Rectal smooth muscle tissue (tissue), 1 donor: ENCODE measurements at regions not wholly inside any gene's neighbourhood (a gene's known extent, or its start where the extent isn't known, plus 50 kb on each side); places are given as distances from the start of the nearest gene placed in this dataset.

Experiments used
- H3K27ac ChIP-seq: one replicate; pipeline ENCODE4 v1.7.0; 2013; ENCODE audit warnings: low read depth, low read length, inconsistent platforms
- H3K27me3 ChIP-seq: one replicate; pipeline ENCODE4 v1.7.0; 2013; ENCODE audit warnings: low read length; ENCODE audit not compliant: control insufficient read depth, insufficient read depth
- H3K36me3 ChIP-seq: one replicate; pipeline ENCODE4 v1.7.0; 2013; ENCODE audit warnings: low read length; ENCODE audit not compliant: control insufficient read depth, insufficient read depth
- H3K4me1 ChIP-seq: one replicate; pipeline ENCODE4 v1.7.0; 2013; ENCODE audit warnings: low read length; ENCODE audit not compliant: control insufficient read depth, insufficient read depth
- H3K4me3 ChIP-seq: one replicate; pipeline ENCODE4 v1.7.0; 2013; ENCODE audit warnings: low read length
- H3K9ac ChIP-seq: one replicate; pipeline ENCODE4 v1.7.0; 2013; ENCODE audit warnings: low read length

DNA sequence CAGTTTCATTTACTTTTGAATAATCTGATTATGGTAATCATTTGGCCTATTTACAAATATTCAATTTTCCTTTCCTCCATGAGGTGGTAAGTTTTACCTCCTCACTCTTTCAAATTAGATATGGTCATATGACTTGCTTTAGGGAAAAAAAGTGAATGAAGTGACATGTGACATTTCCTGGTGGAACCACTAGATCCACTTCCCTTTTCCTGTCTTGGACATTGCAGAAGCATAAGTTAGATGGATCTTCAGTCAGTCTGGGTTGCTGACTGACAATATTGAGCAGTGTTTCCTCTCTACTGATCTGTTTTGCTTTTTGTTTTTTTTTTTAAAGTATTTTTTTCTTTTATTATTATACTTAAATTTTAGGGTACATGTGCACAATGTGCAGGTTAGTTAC is 481.1 kb upstream of the PTBP2 start:
- no peaks in the 10 kb centered on the region for H3K27me3 ChIP-seq
- H3K4me1 ChIP-seq, result no peaks in the 10 kb centered on the region
- no peak overlapping the region for H3K4me3 ChIP-seq
- no peak overlapping the region for H3K9ac ChIP-seq
- no peak overlapping the region for H3K27ac ChIP-seq
- H3K36me3 ChIP-seq, result no peaks in the 10 kb centered on the region

DNA sequence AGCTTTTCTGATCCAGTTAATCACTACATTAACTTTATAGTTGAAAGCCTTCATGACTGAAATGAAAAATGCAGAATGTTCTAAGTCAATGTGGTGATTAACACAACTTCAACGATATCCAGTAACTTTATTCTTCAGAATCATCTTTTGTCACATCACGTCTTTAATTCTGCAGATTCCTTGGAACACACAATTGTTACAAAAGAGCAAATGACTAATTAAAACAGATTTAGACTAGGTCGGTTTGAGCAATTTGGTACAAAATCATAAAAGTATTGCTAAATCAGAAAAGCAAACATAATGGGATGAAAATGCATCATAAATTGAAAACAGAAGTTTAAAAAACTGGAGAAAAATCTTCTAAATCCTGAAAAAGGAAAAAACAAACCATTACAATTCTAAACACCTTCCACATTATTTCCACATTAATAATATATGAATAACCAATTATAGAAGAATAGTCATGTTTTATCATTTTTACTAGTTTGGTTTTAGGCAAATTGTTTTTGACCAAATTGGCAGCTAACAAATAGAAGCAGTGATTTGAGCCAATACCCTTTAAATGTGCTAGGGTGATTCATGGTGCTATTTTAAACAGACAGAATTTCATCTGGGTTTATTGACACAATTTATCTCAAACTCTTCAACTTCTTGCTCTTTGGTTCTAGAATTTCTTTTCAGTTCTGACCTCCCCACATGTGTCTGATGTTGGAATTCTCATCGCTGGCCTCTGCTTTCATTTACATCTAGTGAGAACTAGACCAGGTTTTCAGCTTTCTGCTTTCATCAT is 468.1 kb upstream of the PTBP2 start:
- Histone ChIP-seq H3K36me3 (no peaks in the 10 kb centered on the region), H3K4me1 (no peaks in the 10 kb centered on the region), H3K27ac (no peak overlapping the region), H3K27me3 (no peaks in the 10 kb centered on the region), H3K9ac (no peak overlapping the region), H3K4me3 (no peak overlapping the region)

DNA sequence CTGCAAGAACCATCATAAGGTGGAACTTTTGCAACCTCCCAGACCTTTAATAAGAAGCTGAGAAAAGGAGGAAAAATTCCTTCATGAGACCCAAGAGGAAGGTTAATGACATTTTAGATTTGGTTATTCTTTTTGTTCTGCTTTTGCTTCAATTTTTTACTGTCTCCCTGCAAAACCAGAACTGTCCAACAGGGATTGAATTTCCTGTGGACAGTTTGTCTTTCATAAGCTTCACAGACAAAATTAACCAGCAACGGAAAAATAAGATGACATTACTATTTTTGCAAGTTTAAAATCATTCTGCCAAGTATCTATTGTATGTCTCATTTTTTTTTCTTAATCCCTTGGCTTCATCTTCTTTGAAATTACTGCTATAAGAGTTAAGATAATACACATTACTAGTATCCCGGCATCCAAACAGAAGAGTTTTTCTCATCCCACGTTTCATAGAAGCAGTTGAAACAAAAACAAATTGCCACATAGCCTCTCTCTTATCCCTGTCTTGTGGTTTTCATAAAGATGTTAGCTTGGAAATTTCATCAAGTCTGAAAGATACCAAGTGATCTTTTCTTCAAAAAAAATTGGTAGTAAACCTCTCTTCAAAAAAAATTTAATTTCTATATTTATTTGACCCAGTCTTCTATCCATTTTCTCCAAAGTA is 465.3 kb upstream of the PTBP2 start:
- no peak overlapping the region for H3K27ac ChIP-seq

DNA sequence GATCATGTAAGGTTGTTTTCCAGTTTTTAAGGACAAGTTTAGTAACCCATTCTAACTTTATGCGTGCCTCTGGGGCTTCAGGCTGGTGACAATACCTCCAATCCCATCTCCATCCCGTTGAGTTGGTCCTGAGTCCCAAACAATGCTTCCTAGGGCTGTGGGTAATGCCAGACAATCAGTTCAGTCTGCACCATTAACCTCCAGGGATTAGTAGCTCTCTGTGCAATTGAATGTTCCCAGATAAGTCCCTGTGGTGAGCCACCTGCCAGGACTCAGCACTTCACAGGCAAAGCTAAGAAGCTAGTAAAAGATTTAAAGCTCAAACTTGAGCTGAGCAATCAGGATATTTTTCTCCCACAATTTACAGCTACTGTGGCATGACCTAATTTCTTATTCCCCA is 462.2 kb upstream of the PTBP2 start:
- Histone ChIP-seq H3K27ac (no peak overlapping the region), H3K4me3 (no peak overlapping the region), H3K9ac (no peak overlapping the region), H3K36me3 (no peaks in the 10 kb centered on the region), H3K27me3 (no peaks in the 10 kb centered on the region), H3K4me1 (no peaks in the 10 kb centered on the region)

More for the DNA sequence above, 465.3 kb upstream of the PTBP2 start:
- H3K36me3 ChIP-seq, result no peaks in the 10 kb centered on the region
- no peaks in the 10 kb centered on the region for H3K4me1 ChIP-seq
- no peak overlapping the region for H3K4me3 ChIP-seq
- no peaks in the 10 kb centered on the region for H3K27me3 ChIP-seq
- H3K9ac ChIP-seq, result no peak overlapping the region

GRCh38 chr1:96281491-96281890 is 440.1 kb upstream of the PTBP2 start:
- no peaks in the 10 kb centered on the region for H3K36me3 ChIP-seq
- no peaks in the 10 kb centered on the region for H3K4me1 ChIP-seq
- no peak overlapping the region for H3K27ac ChIP-seq
- H3K9ac ChIP-seq, result no peak overlapping the region
- no peak overlapping the region for H3K4me3 ChIP-seq
- H3K27me3 ChIP-seq, result no peaks in the 10 kb centered on the region

GRCh38 chr1:96290033-96290432 is 431.6 kb upstream of the PTBP2 start:
- H3K9ac ChIP-seq, result no peak overlapping the region
- no peak overlapping the region for H3K27ac ChIP-seq
- H3K27me3 ChIP-seq, result no peaks in the 10 kb centered on the region
- H3K36me3 ChIP-seq, result no peaks in the 10 kb centered on the region
- no peak overlapping the region for H3K4me3 ChIP-seq
- H3K4me1 ChIP-seq, result no peaks in the 10 kb centered on the region

DNA sequence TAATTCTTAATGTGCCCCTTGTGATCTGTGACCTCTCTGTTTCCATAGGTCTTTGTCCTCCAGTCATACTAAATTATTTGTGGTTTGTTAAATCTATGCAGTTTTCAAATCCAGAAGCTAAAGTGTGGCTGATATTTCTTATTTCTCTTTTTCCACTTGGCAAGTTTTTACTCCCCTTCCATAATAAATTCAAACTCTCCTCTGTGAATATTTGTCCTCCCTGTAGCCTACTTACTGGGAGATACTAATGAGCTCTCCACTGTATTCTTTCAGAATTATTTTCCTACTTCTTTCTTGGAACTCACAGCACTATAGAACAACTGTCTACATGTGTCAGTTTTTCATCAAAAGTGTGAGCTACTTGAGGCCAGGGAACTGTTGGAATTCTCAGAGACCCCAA is 430.8 kb upstream of the PTBP2 start:
- Histone ChIP-seq H3K4me3 (no peak overlapping the region), H3K27ac (no peak overlapping the region), H3K4me1 (no peaks in the 10 kb centered on the region), H3K36me3 (no peaks in the 10 kb centered on the region), H3K27me3 (no peaks in the 10 kb centered on the region), H3K9ac (no peak overlapping the region)

DNA sequence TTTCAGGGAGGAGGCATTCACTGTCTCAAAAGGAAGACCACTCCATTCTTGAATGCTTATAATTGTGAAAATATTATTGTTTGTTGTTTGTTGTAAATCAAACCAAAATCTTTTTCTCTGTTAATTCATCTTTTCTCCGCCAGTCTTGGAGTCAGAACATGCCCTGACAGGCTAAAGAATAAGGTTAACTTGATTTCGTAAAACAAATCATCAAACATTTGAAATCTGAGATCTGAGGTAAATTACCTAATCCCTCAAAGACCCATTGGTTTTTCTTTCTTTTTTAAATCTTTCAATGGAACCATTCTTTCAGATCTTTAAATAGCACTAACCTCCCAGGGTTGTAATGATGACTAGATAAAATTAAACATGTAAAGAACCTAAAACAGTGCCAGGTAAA is 430.1 kb upstream of the PTBP2 start:
- H3K27me3 ChIP-seq, result no peaks in the 10 kb centered on the region
- H3K36me3 ChIP-seq, result no peaks in the 10 kb centered on the region

GRCh38 chr1:96292141-96292540 is 429.4 kb upstream of the PTBP2 start:
- Histone ChIP-seq H3K9ac (no peak overlapping the region), H3K27ac (no peak overlapping the region), H3K36me3 (no peaks in the 10 kb centered on the region), H3K4me3 (no peak overlapping the region), H3K4me1 (no peaks in the 10 kb centered on the region), H3K27me3 (no peaks in the 10 kb centered on the region)

More for the DNA sequence above, 430.1 kb upstream of the PTBP2 start:
- H3K4me1 ChIP-seq, result no peaks in the 10 kb centered on the region
- H3K4me3 ChIP-seq, result no peak overlapping the region
- H3K27ac ChIP-seq, result no peak overlapping the region
- H3K9ac ChIP-seq, result no peak overlapping the region

DNA sequence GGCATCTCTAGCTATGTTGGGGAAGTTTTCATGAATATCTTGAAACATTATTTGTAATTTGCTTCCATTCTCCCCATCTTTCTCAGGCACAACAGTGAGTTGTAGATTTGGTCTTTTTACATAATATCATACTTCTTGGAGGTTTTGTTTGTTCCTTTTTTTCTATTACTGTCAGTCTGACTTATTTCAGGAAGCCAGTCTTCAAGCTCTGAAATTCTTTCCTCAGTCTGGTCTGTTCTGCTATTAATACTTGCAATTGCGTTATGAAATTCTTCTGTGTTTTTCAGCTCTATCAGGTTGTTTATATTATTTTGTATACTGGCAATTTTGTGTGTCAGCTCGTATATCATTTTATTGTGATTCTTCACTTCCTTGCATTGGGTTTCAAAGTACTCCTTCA is 424.6 kb upstream of the PTBP2 start:
- Histone ChIP-seq H3K27ac (no peak overlapping the region), H3K36me3 (no peaks in the 10 kb centered on the region), H3K4me3 (no peak overlapping the region), H3K9ac (no peak overlapping the region), H3K4me1 (no peaks in the 10 kb centered on the region), H3K27me3 (no peaks in the 10 kb centered on the region)

- no peaks in the 10 kb centered on the region for H3K27me3 ChIP-seq
- H3K9ac ChIP-seq, result no peak overlapping the region
- no peaks in the 10 kb centered on the region for H3K36me3 ChIP-seq
- H3K4me3 ChIP-seq, result no peak overlapping the region
- no peak overlapping the region for H3K27ac ChIP-seq
- H3K4me1 ChIP-seq, result no peaks in the 10 kb centered on the region
Observed at GRCh38 chr1:96306809-96307560, 414.6 kb upstream of the PTBP2 start.

DNA sequence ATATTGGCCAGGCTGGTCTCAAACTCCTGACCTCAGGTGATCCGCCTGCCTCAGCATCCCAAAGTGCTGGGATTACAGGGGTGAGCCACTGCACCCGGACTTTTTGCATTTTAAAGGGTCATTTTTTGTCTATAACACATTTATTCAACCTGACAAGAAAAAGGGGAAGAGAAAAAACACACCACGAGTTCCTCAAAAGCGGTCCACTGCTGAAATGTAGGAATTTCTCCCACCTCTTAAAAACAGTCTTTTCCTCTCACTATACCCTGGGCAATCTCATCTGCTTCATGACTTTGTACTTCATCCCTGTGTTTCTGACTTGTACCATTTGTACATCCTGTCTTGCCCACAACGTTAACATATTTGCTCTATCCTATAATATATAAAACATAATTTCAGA is 413.3 kb upstream of the PTBP2 start:
- Histone ChIP-seq H3K36me3 (no peaks in the 10 kb centered on the region), H3K9ac (no peak overlapping the region), H3K27me3 (no peaks in the 10 kb centered on the region), H3K27ac (no peak overlapping the region), H3K4me3 (no peak overlapping the region), H3K4me1 (no peaks in the 10 kb centered on the region)
